22Rv1 (cell line): ENCODE measurements at regions not wholly inside any gene's neighbourhood (a gene's known extent, or its start where the extent isn't known, plus 50 kb on each side); places are given as distances from the start of the nearest gene placed in this dataset.

Experiments
- ZFX ChIP-seq: fragments of 450-650 bp; IDR thresholded peaks from 2 replicates; pipeline ENCODE4 v1.6.1; 2017; ENCODE audit warnings: antibody characterized with exemption, borderline replicate concordance
- TF ChIP-seq, protein P1 (sequence below): fragments of 450-650 bp; IDR thresholded peaks from 2 replicates; pipeline ENCODE4 v1.5.1; 2017; ENCODE audit warnings: mild to moderate bottlenecking

GRCh38 chr14:71803539-71804260 lies 128.5 kb upstream of the RGS6 start:
- TF ChIP-seq, protein P1, sequence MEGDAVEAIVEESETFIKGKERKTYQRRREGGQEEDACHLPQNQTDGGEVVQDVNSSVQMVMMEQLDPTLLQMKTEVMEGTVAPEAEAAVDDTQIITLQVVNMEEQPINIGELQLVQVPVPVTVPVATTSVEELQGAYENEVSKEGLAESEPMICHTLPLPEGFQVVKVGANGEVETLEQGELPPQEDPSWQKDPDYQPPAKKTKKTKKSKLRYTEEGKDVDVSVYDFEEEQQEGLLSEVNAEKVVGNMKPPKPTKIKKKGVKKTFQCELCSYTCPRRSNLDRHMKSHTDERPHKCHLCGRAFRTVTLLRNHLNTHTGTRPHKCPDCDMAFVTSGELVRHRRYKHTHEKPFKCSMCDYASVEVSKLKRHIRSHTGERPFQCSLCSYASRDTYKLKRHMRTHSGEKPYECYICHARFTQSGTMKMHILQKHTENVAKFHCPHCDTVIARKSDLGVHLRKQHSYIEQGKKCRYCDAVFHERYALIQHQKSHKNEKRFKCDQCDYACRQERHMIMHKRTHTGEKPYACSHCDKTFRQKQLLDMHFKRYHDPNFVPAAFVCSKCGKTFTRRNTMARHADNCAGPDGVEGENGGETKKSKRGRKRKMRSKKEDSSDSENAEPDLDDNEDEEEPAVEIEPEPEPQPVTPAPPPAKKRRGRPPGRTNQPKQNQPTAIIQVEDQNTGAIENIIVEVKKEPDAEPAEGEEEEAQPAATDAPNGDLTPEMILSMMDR, result no peak
- TF ChIP-seq ZFX, result no peak
